B cell (primary cell): ENCODE measurements at regions not wholly inside any gene's neighbourhood (a gene's known extent, or its start where the extent isn't known, plus 50 kb on each side); places are given as distances from the start of the nearest gene placed in this dataset.

ENCODE experiments used
- ATAC-seq: fragments of 200-7000 bp; cut with Tn5 transposase; one replicate; pipeline ENCODE4 v1.10.0; 2021; ENCODE audit warnings: low read depth, mild to moderate bottlenecking, moderate number of reproducible peaks, moderate library complexity
- CTCF ChIA-PET: fragments of 350-600 bp; sonication (Branson Sonifier 250); formaldehyde crosslinking; loops from one replicate; lab custom pipeline; 2021; ENCODE audit warnings: antibody characterized with exemption, inconsistent platforms; lab: Charles Lee
- POLR2A ChIA-PET: fragments of 350-600 bp; sonication (Branson Sonifier 250); formaldehyde crosslinking; loops from one replicate; lab custom pipeline; 2021; ENCODE audit warnings: antibody characterized with exemption; lab: Charles Lee
- DNase-seq: peaks from one replicate; pipeline ENCODE4 v3.0.0; 2013
- H2AFZ ChIP-seq: 2 replicates; pipeline ENCODE4 v1.6.1; 2012; ENCODE audit warnings: mild to moderate bottlenecking, low read depth, low read length; ENCODE audit not compliant: insufficient read depth, poor library complexity, severe bottlenecking
- H3K27ac ChIP-seq, 2 donors: 1 replicate in 1 of 2; 2 replicates in 1 of 2; pipeline ENCODE4 v1.5.1; 2012 to 2013; ENCODE audit warnings: low read length in 2 of 2, mild to moderate bottlenecking in 2 of 2, moderate library complexity in 1 of 2
- H3K27me3 ChIP-seq, 4 experiments: fragments of 200-600 bp in 1 of 4; sonication (generic) in 1 of 4; replicated peaks in 1 of 4; 1 replicate in 2 of 4; 2 replicates in 2 of 4; pipeline versions ENCODE4 v1.6.1 to v1.7.0; 2013 to 2016; ENCODE audit warnings: low read length in 3 of 4, mild to moderate bottlenecking in 2 of 4, mixed read lengths in 1 of 4, moderate library complexity in 1 of 4; ENCODE audit not compliant: insufficient read depth in 4 of 4, control insufficient read depth in 3 of 4; ENCODE audit errors: control extremely low read depth in 1 of 4
- H3K36me3 ChIP-seq, 2 experiments: replicated peaks in 1 of 2; 1 replicate in 1 of 2; 2 replicates in 1 of 2; pipeline versions ENCODE4 v1.6.1 to v1.7.1; 2013; ENCODE audit warnings: low read length in 1 of 2; ENCODE audit not compliant: insufficient read depth in 2 of 2, control insufficient read depth in 1 of 2; ENCODE audit errors: control extremely low read depth in 1 of 2, extremely low read depth in 1 of 2
- H3K4me1 ChIP-seq, 2 donors: fragments of 200-600 bp in 1 of 2; sonication (generic) in 1 of 2; 1 replicate in 1 of 2; 2 replicates in 1 of 2; pipeline versions ENCODE4 v1.5.1 to v1.6.1; 2013 to 2017; ENCODE audit warnings: low read length in 2 of 2; ENCODE audit not compliant: control insufficient read depth in 2 of 2, insufficient read depth in 2 of 2
- H3K4me2 ChIP-seq: replicated peaks from 2 replicates; pipeline ENCODE3; 2012; ENCODE audit warnings: mild to moderate bottlenecking, low read depth, low read length; ENCODE audit not compliant: poor library complexity, severe bottlenecking
- H3K4me3 ChIP-seq, 5 experiments: fragments of 200-600 bp in 1 of 5; sonication (generic) in 1 of 5; 1 replicate in 3 of 5; 2 replicates in 2 of 5; pipeline versions ENCODE4 v1.5.1 to v1.7.0; 2011 to 2016; ENCODE audit warnings: low read length in 4 of 5, mild to moderate bottlenecking in 4 of 5, low read depth in 2 of 5, control low read depth in 1 of 5, moderate library complexity in 1 of 5; ENCODE audit not compliant: insufficient read depth in 1 of 5; ENCODE audit errors: control extremely low read depth in 1 of 5, extremely low read depth in 1 of 5
- H3K79me2 ChIP-seq: fragments of 200-600 bp; sonication (generic); one replicate; pipeline ENCODE4 v1.6.0; 2016; ENCODE audit warnings: low read length; ENCODE audit not compliant: control insufficient read depth, insufficient read depth
- H3K9ac ChIP-seq: fragments of 200-600 bp; sonication (generic); 2 replicates; pipeline ENCODE4 v1.6.1; 2017; ENCODE audit warnings: mild to moderate bottlenecking, low read length, moderate library complexity
- H3K9me3 ChIP-seq, 3 donors: one replicate each; pipeline versions ENCODE4 v1.6.1 to v1.7.1; 2013; ENCODE audit warnings: low read length in 2 of 3; ENCODE audit not compliant: control insufficient read depth in 2 of 3, insufficient read depth in 1 of 3; ENCODE audit errors: control extremely low read depth in 1 of 3
- H4K20me1 ChIP-seq: 2 replicates; pipeline ENCODE4 v1.6.0; 2012; ENCODE audit warnings: mild to moderate bottlenecking, low read length; ENCODE audit not compliant: insufficient read depth, control insufficient read depth, poor library complexity, severe bottlenecking
- H3K27ac Mint-ChIP-seq: one replicate; pipeline ENCODE4 v1.8.0; 2021; ENCODE audit warnings: mixed read lengths
- H3K27me3 Mint-ChIP-seq: one replicate; pipeline ENCODE4 v1.8.0; 2021; ENCODE audit warnings: mixed read lengths
- H3K4me1 Mint-ChIP-seq: one replicate; pipeline ENCODE4 v1.8.0; 2021; ENCODE audit warnings: mixed read lengths
- H3K4me3 Mint-ChIP-seq: one replicate; pipeline ENCODE4 v1.8.0; 2021; ENCODE audit warnings: mixed read lengths
- H3K9me3 Mint-ChIP-seq: one replicate; pipeline ENCODE4 v1.8.0; 2022; ENCODE audit warnings: mixed read lengths; ENCODE audit not compliant: insufficient read depth
- EZH2 ChIP-seq: IDR thresholded peaks from 2 replicates; pipeline ENCODE4 v1.6.1; 2012; ENCODE audit warnings: borderline replicate concordance, low read depth, mild to moderate bottlenecking, moderate library complexity, low read length; ENCODE audit not compliant: insufficient read depth, poor library complexity, severe bottlenecking
- WGBS: methylation state at CpG from one replicate; pipeline ENCODE4 v1.1.5; 2013; ENCODE audit warnings: missing lambda C conversion rate; ENCODE audit not compliant: insufficient coverage; 5-methylcytosine and 5-hydroxymethylcytosine counted together
- intact Hi-C: fragments of 100-400 bp; cut with micrococcal nuclease; formaldehyde crosslinking; loops from one replicate; pipeline ENCODE4 v1.10.0; 2022
- TF ChIP-seq, protein P1 (sequence below): fragments of 200-600 bp; IDR thresholded peaks from one replicate; pipeline ENCODE4 v1.8.0; 2022; ENCODE audit warnings: antibody characterized with exemption, mild to moderate bottlenecking

DNA sequence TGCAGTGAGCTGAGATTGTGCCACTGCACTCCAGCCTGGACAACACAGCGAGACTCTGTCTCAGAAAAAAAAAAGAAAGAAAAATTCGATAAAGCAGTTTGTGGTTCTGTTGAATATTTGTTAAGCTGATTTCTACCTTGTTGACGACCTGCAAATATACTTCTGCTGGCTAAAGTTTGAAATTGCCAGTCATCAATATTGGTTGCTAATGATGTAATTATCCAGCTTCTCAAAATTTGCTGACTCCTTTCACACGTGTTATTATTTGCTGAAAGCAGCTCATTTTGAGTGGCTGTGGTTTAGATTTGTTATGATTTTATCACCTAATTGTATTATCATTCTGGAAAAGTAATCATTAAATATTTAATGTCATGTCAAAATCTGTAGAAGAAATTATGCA lies 774.3 kb downstream of the QKI start:
- no peaks in the 10 kb centered on the region for H3K27me3 Mint-ChIP-seq
- Histone ChIP-seq H3K27me3 (no peaks in the 10 kb centered on the region), H3K9me3 (no peaks in the 10 kb centered on the region), H2AFZ (no peak overlapping the region), H3K9ac (no peak overlapping the region), H3K4me2 (no peak overlapping the region), H3K36me3 (no peaks in the 10 kb centered on the region), H3K79me2 (no peaks in the 10 kb centered on the region), H3K4me3 (no peak overlapping the region), H4K20me1 (no peaks in the 10 kb centered on the region), H3K4me1 (no peaks in the 10 kb centered on the region), H3K27ac (no peak overlapping the region)
- no peak overlapping the region for H3K27ac Mint-ChIP-seq
- no peak for DNase-seq
- 84% methylated on average over 2 of the region's 4 CpGs for WGBS
- CTCF ChIA-PET = no interaction called here
- no peak overlapping the region for H3K4me3 Mint-ChIP-seq
- POLR2A ChIA-PET = no interaction called here
- ATAC-seq = no peak
- TF ChIP-seq, protein P1, sequence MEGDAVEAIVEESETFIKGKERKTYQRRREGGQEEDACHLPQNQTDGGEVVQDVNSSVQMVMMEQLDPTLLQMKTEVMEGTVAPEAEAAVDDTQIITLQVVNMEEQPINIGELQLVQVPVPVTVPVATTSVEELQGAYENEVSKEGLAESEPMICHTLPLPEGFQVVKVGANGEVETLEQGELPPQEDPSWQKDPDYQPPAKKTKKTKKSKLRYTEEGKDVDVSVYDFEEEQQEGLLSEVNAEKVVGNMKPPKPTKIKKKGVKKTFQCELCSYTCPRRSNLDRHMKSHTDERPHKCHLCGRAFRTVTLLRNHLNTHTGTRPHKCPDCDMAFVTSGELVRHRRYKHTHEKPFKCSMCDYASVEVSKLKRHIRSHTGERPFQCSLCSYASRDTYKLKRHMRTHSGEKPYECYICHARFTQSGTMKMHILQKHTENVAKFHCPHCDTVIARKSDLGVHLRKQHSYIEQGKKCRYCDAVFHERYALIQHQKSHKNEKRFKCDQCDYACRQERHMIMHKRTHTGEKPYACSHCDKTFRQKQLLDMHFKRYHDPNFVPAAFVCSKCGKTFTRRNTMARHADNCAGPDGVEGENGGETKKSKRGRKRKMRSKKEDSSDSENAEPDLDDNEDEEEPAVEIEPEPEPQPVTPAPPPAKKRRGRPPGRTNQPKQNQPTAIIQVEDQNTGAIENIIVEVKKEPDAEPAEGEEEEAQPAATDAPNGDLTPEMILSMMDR = no peak
- TF ChIP-seq EZH2 = no peak
- no peaks in the 10 kb centered on the region for H3K9me3 Mint-ChIP-seq
- intact Hi-C loops = no loop called here
- H3K4me1 Mint-ChIP-seq = no peaks in the 10 kb centered on the region

- TF ChIP-seq EZH2 = no peak
- TF ChIP-seq, protein P1 = no peak
- no peaks in the 10 kb centered on the region for H3K9me3 Mint-ChIP-seq
- no peak overlapping the region for H3K27ac Mint-ChIP-seq
- Histone ChIP-seq H3K4me1 (no peaks in the 10 kb centered on the region), H3K36me3 (no peaks in the 10 kb centered on the region), H3K4me3 (no peak overlapping the region), H4K20me1 (no peaks in the 10 kb centered on the region), H3K27ac (no peak overlapping the region), H3K27me3 (no peaks in the 10 kb centered on the region), H3K9ac (no peak overlapping the region), H3K9me3 (peaks cover 0 to 5% (median 0%) of the 10 kb centered on the region in 3 donors), H3K79me2 (no peaks in the 10 kb centered on the region), H2AFZ (no peak overlapping the region), H3K4me2 (no peak overlapping the region)
- H3K4me3 Mint-ChIP-seq = no peak overlapping the region
- ChIA-PET POLR2A (no interaction called here), CTCF (no interaction called here)
- H3K27me3 Mint-ChIP-seq = no peaks in the 10 kb centered on the region
- no peaks in the 10 kb centered on the region for H3K4me1 Mint-ChIP-seq
- no peak for ATAC-seq
- intact Hi-C loops = no loop called here
- no peak for DNase-seq
- WGBS = 80% methylated on average over 5 of the region's 7 CpGs
These were observed 771.0 kb downstream of the QKI start for GRCh38 chr6:164185471-164185871.
